ENCODE measurements at regions not wholly inside any gene's neighbourhood (a gene's known extent, or its start where the extent isn't known, plus 50 kb on each side); places are given as distances from the start of the nearest gene placed in this dataset.
A peak's percentile ranks its signal among the peaks of the same experiment; 100 is the strongest.
"Not testable (repeated sequence)": the region's sequence is repeated elsewhere in the genome, so short reads cannot be mapped to it uniquely, and the experiment has no call there.

DNA sequence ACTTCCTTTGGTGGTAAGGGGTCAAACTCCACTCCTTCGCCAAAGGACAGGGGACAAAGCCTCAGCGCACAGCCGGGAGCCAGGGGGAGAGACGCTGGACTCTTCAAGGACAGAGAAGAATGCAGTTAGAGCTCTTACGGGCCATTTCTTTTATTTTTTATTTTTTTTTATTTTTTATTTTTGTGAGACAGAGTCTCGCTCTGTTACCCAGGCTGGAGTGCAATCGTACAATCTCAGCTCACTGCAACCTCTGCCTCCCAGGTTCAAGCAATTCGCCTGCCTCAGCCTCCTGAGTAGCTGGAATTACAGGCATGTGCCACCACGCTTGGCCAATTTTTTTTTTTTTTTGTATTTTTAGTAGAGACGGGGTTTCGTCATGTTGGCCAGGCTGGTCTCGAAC is 93.2 kb upstream of the RPH3AL start, which contains the start of gene RFLNB:
RFLNB (minus strand) TSS at position 101 of the 400 bp plus-strand sequence.
- not testable (repeated sequence) for DNase-seq

DNA sequence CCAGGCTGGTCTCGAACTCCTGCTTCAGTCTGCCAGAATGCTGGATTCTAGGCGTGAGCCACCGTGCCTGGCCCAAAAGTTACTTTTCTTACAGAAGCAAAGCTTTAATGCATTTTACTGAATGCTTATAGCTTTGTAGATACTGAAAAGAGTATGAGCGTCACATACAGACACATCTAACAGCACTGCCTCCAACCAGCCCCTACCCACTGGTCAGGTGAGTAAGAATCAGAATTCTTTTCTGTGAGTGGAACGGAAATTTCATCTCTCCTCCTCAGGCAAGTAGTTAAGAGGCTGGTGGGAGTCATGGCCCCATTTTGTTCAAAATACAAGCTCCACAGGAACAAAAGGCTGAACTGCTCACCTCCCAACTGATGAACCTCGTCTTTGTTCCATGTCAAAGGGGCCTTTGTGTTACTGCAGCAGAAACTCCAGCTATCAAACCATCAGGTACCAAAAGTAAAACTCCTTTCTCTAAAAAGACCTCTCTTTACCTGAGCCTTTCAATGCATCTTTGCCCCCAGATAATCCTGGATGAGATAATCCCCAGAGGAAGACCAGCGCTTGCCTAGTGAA is 92.4 kb upstream of the RPH3AL start:
- DNase-seq: no peak

DNA sequence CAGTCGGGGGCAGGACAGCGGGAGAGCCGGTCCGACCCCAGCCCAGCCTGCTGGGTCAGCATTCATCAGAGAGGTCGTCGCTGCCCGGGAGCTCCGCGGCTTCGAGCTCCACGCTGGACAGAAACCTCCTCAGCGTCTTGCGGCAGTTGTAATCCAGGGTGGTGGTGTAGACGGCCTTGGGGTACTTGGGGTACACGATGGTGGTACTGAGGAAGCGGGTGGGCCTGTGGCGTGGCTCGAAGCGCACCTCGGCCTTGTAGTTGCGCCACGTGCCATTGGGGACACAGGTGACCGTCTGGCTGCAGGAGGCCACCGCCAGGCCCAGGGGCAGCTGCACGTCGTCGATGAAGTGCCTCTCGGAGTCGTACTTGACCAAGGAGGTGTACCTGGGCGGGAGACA is 90.5 kb upstream of the RPH3AL start:
- DNase-seq: no peak

DNA sequence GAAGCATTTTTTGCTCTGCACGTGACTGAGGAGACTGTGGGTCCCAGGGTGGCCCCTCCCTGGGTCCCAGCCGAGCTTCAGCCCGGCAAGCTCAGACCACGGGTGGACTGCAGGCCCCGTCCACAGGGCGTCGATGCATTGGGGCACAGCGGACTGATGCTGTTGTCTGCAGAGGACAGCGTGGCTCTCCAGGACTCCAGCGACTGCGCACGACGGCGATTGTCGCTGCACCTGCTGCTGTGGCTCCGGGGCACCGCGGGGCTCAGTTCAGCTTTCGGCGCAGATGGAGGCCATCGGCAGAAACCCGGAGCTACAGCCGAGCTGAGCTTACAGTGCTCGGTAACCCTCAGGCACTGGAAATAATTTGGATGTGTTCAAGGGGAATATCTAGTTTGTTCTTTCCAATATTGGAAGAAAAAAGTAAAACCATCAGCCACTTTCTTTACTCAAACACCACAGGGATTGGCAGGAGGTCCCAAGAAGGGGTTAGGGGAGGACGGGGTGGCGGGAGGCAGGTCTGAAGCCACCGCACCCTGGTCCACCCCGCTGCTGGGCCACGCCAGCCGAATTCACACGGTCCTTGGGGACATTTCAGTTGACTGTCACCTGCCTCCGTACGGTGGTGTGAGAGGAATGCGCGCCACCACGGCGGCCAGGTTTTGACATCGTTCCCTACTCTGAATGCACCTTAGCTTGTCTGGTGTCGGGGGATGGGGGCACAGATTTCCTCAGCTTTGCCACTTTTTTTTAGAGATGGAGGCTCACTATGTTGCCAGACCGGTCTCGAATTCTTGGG is 88.7 kb upstream of the RPH3AL start:
- no peak for DNase-seq

DNA sequence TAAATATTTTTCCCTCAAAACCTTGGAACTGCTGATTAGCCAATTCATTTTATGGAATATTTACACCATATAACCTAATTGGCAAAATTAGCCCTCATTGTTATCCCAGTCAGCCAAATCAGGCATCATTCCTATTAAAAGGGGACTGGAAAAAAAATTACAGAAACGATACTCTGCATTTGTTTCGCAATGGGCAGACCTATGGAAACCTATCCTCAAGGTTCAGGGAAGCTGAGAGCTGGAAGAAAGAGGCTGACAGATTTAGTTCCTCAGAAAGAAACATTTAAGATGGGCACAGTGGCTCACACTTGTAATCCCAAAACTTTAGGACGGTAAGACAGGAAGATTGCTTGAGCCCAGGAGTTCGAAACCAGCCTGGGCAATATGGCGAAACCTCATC is 85.6 kb upstream of the RPH3AL start:
- no peak for DNase-seq

DNA sequence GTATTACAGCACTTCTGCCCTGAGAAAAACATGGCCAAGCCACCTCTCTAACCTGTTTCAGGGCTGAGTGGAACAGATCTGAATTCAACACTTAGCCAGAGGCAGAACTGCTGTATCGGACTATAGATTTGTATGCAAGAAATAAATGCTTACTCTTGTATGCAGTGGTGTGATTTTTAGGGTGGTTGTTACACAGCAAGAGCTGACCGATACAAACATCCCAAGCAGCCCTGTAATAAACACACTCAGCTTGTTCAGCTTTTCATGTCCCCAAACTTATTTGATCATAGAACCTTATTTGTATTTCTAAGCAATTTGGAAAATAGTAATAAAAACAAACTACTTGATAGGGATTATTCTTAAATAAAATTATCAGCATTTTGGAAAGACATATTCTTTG is 84.9 kb upstream of the RPH3AL start:
- no peak for DNase-seq

DNA sequence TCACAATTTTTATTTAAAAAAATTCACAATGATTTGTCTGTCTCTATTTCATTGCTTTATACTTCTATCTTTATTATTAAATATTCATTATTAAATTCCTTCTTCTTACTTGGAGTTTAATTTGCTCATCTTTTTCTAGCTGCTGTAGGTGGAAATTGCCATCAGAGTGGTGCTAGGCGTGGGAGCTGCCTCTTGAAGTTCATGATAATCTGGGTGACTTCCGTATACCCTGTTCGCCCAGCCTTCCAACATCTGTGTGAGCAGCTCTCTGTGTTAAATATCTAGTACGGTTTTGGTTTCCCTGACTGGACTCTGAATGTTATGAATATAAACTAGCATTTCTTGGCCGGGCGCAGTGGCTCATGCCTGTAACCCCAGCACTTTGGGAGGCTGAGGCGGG is 84.0 kb upstream of the RPH3AL start:
- DNase-seq: no peak

DNA sequence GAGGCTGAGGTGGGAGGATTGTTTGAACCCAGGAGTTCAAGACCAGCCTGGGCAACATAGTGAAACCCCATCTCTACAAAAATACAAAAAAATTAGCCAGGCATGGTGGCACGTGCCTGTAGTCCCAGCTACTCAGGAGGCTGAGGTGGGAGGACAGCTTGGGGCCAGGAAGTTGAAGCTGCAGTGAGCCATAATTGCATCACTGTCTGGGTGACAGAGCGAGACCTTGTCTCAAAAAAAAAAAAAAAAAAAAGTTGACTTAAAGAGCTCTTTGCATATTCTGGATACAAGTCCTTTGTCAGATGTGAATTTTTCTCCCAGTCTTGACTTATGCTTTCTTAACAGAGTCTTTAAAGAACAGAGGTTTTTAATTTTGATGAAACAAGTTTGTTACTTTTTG is 79.9 kb upstream of the RPH3AL start:
- DNase-seq: not testable (repeated sequence)

DNA sequence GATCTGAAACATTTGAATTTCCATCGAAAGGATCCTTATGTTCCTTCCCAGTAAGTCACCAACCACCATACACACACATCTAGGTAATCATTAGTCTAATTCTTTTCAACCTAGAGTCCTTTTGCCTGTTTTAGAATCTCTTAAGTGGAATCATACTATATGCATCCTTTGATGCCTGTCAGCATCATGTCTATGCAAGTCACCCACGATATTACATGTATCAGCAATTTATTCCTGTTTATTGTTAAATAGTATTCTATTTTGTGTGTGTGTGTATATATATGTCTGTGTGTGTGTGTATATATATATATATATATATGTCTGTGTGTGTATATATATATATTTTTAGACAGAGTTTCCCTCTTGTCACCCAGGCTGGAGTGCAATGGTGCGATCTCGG is 78.9 kb upstream of the RPH3AL start:
- DNase-seq: no peak

DNA sequence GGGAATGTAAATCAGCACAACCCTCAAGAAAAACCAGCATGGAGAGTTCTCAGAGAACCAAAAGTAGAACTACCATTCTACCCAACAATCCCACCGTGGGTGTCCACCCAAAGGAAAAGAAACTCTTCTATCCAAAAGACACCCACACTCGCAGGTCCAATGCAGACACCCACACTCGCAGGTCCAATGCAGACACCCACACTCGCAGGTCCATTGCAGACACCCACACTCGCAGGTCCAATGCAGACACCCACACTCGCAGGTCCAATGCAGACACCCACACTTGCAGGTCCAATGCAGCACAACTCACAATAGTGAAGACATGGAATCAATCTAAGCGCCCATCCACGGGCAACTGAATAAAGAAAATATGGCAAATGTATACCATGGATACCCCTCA is 77.0 kb upstream of the RPH3AL start:
- no peak for DNase-seq

DNA sequence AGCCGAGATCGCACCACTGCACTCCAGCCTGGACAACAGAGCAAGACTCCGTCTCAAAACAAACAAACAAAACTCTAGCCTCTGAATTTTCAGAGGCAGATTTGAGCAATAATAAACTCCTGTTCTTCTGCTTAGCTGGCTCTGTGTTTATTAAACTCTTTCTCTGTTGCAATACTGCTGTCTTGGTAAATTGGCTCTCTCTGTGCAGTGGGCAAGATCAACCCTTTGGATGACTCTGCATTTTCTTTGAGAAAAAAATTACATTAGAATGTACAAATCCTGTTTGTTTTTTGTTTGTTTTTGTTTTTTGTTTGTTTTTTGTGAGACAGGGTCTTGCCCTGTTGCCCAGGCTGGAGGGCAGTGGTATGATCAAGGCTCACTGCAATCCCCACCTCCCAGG is 75.8 kb upstream of the RPH3AL start:
- DNase-seq: no peak

DNA sequence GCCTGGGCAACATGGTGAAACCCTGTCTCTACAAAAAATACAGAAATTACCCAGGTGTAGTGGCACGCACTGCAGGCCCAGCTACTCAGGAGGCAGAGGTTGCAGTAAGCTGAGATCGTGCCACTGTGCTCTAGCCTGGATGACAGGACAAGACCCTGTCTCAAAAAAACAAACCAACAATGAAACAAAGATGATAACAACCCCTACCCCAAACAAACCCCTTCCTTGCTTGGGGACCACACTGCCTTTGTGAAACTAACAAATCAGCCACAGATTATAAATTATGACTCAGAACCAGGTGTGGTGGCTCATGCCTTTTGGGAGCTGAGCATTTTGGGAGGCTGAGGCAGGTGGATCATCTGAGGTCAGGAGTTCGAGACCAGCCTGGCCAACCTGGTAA is 75.3 kb upstream of the RPH3AL start:
- no peak for DNase-seq

DNA sequence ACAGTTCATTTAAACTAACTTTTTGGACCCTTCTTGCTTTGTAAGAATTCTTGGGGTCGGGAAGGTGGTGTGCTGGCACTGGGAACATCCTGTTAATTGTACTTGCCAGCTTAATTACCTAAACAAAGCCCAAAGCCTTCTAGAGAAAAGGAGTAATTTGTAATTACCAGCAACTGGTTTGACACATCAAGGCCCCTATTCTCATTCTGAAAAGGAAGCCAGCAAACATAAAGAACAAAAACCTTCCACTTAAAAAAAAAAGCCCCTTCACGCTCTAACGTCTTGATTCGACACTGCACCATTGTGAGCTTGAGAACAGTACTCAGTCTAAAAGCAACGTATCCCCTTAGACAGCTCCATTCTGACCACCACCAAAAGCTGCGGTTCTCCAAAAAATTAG is 74.7 kb upstream of the RPH3AL start:
- DNase-seq: no peak

DNA sequence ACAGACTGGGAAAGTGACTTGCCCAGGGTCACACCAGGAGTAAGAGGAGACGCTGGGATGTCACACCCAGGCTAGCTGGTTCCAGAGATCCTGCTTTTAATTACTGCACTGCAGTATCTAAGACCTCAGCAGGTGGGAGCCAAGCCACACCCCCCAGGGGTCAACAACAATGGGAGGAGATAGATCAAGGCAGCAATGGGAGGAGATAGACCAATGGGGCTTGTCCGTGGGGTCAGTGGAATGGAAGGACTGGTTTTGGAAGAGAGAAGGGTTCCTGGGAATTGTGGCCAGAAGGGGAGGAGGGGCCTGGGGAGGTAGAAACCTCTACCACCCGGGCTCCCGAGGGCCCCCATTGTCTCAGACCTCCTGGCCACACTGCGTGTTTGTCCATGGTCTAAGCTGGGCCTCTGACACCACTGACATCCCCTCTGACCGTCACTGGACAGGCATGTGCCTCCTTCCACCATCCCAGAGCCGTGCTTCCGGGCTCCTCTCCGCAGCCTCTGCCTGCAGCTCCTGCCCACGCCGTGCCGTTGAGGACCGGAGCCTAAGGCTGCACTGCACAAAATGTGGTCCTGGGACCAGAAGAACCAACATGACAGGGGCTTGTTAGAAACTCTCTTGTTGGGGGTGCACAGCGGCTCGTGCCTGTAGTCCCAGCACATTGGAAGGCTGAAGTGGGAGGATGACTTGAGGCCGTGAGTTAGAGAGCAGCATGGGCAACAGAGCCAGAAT is 69.8 kb upstream of the RPH3AL start:
- DNase-seq: no peak

DNA sequence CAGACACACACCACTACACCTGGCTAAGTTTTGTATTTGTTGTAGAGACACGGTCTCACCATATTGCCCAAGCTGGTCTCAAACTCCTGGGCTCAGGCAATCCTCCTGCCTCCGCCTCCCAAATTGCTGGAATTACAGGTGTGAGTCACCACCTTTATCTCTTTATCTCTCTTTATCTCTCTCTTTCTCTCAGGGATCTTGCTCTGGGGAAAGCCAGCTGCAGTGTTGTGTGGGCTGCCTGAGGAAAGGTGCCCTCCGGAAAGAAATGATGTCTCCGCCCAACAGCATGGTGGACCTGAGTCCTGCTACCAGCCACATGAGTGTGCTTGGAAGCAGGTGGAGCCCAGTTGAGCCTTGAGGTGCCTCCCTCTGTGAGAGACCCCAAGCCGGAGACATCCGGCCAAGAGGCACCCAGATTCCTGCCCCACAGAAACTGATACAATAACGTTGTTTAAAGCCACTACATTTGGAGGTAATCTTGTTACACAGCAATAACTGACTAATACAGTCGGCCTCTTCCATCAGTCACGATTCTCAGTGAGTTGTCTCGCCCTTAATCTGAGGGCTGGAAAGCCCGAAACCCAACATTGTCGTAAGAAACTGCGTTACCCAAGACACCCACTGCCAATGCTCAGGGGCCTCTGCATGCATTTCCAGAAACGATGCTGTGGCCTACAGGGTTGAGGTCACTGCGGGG is 68.0 kb upstream of the RPH3AL start:
- DNase-seq: no peak

DNA sequence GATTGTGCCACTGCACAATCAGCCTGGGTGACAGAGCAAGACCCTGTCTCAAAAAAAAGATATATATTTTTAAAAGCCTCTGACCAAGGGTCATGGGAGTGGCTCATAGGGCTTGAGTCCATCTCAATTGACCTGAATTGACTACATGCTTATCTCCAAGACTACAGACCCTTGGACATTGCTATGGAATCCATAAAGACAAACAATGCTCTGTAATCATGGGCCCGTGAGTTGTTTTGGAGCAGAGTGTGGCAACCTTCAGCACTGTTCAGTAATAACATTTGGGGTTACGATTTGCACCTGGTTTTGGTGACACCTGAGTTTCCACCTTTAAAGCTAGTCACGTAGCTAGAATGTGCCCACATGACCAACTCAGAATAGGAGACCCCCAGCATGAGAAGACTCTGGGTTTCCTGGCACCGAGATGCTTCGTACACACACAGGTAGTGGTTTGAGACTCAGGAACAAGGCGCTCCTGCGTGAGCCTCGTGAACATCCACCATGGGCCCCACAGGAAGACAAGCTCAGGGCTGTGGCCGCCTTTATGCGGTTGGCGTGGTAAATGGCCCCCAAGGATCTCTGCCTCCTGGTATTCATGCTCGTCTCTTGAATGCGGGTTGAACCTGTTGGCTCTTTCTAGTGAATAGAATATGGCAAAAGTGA is 66.6 kb upstream of the RPH3AL start:
- DNase-seq: no peak

DNA sequence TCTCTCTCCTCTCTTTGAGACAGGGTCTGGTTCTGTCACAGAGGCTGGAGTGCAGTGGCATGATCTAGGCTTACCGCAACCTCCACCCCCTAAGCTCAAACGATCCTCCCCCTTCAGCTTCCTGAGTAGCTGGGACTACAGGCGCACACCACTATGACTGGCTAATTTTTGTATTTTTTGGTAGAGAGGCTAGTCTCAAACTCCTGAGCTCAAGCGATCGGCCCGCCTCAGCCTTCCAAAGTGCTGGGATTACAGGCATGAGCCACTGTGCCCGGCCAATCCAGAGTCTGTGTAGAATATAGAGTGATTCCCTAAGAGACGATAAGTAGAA is 65.8 kb upstream of the RPH3AL start:
- DNase-seq: no peak

DNA sequence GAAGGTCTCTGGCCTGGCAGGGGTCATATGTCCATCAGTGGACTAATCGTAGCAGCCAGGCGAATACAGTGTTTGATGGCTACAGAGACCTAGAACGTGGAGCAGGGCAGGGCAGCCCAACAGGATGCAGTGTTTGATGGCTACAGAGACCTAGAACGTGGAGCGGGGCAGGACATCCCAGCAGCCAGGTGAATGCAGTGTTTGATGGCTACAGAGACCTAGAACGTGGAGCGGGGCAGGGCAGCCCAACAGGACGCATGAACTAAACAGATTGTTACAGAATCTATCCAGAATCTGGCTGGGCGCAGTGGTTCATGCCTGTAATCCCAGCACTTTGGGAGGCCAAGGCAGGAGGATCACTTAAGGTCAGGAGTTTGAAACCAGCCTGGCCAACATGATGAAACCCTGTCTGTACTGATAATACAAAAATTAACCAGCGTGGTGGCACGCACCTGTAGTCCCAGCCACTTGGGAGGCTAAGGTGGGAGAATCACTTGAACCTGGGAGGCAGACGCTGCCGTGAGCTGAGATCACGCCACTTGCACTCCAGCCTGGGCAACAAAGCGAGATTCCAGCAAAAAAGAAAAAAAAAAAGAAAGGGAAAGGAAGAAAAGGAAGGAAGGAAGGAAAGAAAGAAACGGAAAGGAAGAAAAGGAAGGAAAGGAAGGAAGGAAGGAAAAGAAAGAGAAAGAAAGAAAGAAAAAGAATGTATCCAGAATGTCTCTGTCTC is 65.2 kb upstream of the RPH3AL start:
- DNase-seq: no peak

DNA sequence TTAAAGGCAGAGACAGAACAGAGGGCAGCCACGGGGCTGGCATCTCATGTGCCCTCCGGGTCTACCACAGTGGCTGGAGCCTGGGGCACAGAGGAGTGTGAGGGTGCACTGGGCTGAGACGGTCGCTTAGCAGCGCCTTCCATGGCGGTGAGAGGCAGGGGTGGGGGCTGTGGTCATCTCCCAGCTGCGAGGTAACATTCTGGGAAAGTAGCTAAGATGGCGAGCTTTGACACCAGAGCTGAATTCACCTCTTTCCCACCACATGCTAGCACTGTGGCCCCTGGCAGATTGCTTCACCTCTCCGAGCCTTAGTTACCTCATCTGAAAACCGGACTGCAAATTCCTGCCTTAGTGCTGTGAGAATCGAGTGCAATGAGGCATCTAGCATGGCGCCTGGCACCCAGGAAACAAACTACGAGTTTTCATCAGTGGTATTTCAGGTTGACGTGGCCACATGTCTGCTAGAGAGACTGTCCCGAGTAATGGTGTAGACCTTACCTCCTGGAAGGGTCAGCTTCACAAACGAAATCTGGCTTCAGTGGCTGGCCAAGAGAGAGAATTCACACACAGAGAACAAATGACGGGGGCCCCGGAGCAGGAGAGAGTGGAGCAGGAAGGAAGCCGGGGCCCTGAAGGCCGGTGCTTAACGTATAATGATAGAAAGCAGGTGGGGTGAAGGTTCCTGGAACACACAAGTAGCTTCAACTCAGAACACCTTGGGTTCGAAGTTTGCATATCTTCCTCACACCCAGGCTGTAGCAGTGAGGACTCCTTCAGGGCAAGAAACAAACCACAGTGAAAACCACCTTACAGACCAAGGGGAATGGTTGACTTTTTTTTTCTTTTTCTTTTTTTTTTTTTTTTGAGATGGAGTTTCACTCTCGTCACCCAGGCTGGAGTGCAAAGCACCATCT is 63.9 kb upstream of the RPH3AL start:
- DNase-seq: peak; percentile 14

DNA sequence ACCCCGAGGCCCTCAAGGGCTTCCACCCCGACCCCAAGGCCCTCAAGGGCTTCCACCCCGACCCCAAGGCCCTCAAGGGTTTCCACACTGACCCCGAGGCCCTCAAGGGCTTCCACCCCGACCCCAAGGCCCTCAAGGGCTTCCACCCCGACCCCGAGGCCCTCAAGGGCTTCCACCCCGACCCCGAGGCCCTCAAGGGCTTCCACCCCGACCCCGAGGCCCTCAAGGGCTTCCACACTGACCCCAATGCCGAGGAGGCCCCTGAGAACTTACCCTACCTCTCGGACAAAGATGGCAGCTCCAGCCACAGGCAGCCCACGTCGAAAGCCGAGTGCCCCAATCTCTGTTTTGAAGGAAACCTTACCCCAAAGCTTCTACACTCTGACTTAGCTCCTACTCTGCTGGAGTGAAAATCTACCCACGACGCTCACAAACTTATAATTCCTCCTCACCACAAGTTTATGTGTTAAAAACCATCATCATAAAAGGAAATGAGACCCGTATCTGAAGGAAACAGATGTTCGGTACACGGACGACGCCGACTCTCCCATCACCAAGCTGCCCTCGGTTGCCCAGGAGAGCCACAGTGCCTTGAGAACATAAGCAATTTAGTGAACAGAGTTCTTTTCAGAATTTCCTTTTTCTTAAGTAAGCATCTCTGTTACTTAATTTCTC is 61.2 kb upstream of the RPH3AL start:
- no peak for DNase-seq

DNA sequence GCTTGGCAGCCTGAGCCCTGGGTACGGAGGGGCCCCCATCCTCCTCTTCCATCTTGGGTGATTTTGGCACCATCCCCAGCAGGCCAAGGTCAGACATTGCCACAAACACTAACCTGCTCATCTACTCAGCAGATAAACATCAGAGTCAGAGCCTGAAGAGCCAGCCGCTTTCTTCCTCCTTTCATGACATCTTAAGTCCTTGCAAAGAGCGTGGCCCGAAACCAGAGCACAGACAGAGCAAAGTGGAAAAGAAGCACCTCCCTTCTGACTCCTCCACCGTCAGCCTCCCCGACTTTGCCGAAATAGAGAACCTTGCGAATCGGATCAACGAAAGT is 60.4 kb upstream of the RPH3AL start:
- no peak for DNase-seq
